ENCODE measurements at regions not wholly inside any gene's neighbourhood (a gene's known extent, or its start where the extent isn't known, plus 50 kb on each side); places are given as distances from the start of the nearest gene placed in this dataset.

GRCh38 chr11:56905442-56905841 is 83.3 kb upstream of the OR5AK2 start:
- DNase-seq (ENCODE audit: low read depth in 1 of 2, low spot score in 1 of 2), result no peak
- in situ Hi-C loops (cut with HindIII; ENCODE audit: low pct_unique_long_range_greater_than_20kb, low sequenced_read_pairs), result no loop called here
- TF ChIP-seq JUND (IDR thresholded peaks at IDR 0.05; ENCODE audit: low read depth), result no peak

- DNase-seq (ENCODE audit: low read depth in 1 of 2, low spot score in 1 of 2), result no peak
- TF ChIP-seq JUND (IDR thresholded peaks at IDR 0.05; ENCODE audit: low read depth), result no peak
- in situ Hi-C loops (cut with HindIII; ENCODE audit: low pct_unique_long_range_greater_than_20kb, low sequenced_read_pairs), result no loop called here
These were observed 89.9 kb upstream of the OR5AK2 start for GRCh38 chr11:56898856-56899255.

GRCh38 chr11:56890584-56891305 is 98.0 kb upstream of the OR5AK2 start:
- no peak for DNase-seq (ENCODE audit: low read depth in 1 of 2, low spot score in 1 of 2)
- in situ Hi-C loops (cut with HindIII; ENCODE audit: low pct_unique_long_range_greater_than_20kb, low sequenced_read_pairs), result no loop called here
- no peak for TF ChIP-seq JUND (IDR thresholded peaks at IDR 0.05; ENCODE audit: low read depth)

GRCh38 chr11:56889986-56890385 is 98.7 kb upstream of the OR5AK2 start:
- TF ChIP-seq JUND (IDR thresholded peaks at IDR 0.05; ENCODE audit: low read depth), result no peak
- no peak for DNase-seq (ENCODE audit: low read depth in 1 of 2, low spot score in 1 of 2)
- in situ Hi-C loops (cut with HindIII; ENCODE audit: low pct_unique_long_range_greater_than_20kb, low sequenced_read_pairs), result no loop called here

- no peak for DNase-seq (ENCODE audit: low read depth in 1 of 2, low spot score in 1 of 2)
- TF ChIP-seq JUND (IDR thresholded peaks at IDR 0.05; ENCODE audit: low read depth), result no peak
- in situ Hi-C loops (cut with HindIII; ENCODE audit: low pct_unique_long_range_greater_than_20kb, low sequenced_read_pairs), result no loop called here
These were observed 100.8 kb upstream of the OR5AK2 start for GRCh38 chr11:56887940-56888339.

- in situ Hi-C loops (cut with HindIII; ENCODE audit: low pct_unique_long_range_greater_than_20kb, low sequenced_read_pairs), result no loop called here
- no peak for DNase-seq (ENCODE audit: low read depth in 1 of 2, low spot score in 1 of 2)
- TF ChIP-seq JUND (IDR thresholded peaks at IDR 0.05; ENCODE audit: low read depth), result no peak
These were observed 102.3 kb upstream of the OR5AK2 start for GRCh38 chr11:56886455-56886854.

GRCh38 chr11:56885854-56886253 is 102.9 kb upstream of the OR5AK2 start:
- no peak for TF ChIP-seq JUND (IDR thresholded peaks at IDR 0.05; ENCODE audit: low read depth)
- no peak for DNase-seq (ENCODE audit: low read depth in 1 of 2, low spot score in 1 of 2)
- in situ Hi-C loops (cut with HindIII; ENCODE audit: low pct_unique_long_range_greater_than_20kb, low sequenced_read_pairs), result no loop called here

- peak in 1 of 2 experiments; percentile 84 for DNase-seq (ENCODE audit: low read depth in 1 of 2, low spot score in 1 of 2)
- in situ Hi-C loops (cut with HindIII; ENCODE audit: low pct_unique_long_range_greater_than_20kb, low sequenced_read_pairs), result no loop called here
- no peak for TF ChIP-seq JUND (IDR thresholded peaks at IDR 0.05; ENCODE audit: low read depth)
These were observed 103.5 kb upstream of the OR5AK2 start for GRCh38 chr11:56885177-56885576.

- no peak for DNase-seq (ENCODE audit: low read depth in 1 of 2, low spot score in 1 of 2)
- in situ Hi-C loops (cut with HindIII; ENCODE audit: low pct_unique_long_range_greater_than_20kb, low sequenced_read_pairs), result no loop called here
- TF ChIP-seq JUND (IDR thresholded peaks at IDR 0.05; ENCODE audit: low read depth), result no peak
These were observed 105.2 kb upstream of the OR5AK2 start for GRCh38 chr11:56883371-56883987.

GRCh38 chr11:56876621-56877275 is 112.0 kb upstream of the OR5AK2 start:
- no peak for DNase-seq (ENCODE audit: low read depth in 1 of 2, low spot score in 1 of 2)
- no peak for TF ChIP-seq JUND (IDR thresholded peaks at IDR 0.05; ENCODE audit: low read depth)
- in situ Hi-C loops (cut with HindIII; ENCODE audit: low pct_unique_long_range_greater_than_20kb, low sequenced_read_pairs), result no loop called here

GRCh38 chr11:56855217-56855616 is 106.7 kb upstream of the OR9G4 start:
- in situ Hi-C loops (cut with HindIII; ENCODE audit: low pct_unique_long_range_greater_than_20kb, low sequenced_read_pairs), result no loop called here
- DNase-seq (ENCODE audit: low read depth in 1 of 2, low spot score in 1 of 2), result no peak
- TF ChIP-seq JUND (IDR thresholded peaks at IDR 0.05; ENCODE audit: low read depth), result no peak

GRCh38 chr11:56852131-56852530 is 103.6 kb upstream of the OR9G4 start:
- in situ Hi-C loops (cut with HindIII; ENCODE audit: low pct_unique_long_range_greater_than_20kb, low sequenced_read_pairs), result no loop called here
- no peak for DNase-seq (ENCODE audit: low read depth in 1 of 2, low spot score in 1 of 2)
- TF ChIP-seq JUND (IDR thresholded peaks at IDR 0.05; ENCODE audit: low read depth), result no peak

- no peak for DNase-seq (ENCODE audit: low read depth in 1 of 2, low spot score in 1 of 2)
- TF ChIP-seq JUND (IDR thresholded peaks at IDR 0.05; ENCODE audit: low read depth), result no peak
- in situ Hi-C loops (cut with HindIII; ENCODE audit: low pct_unique_long_range_greater_than_20kb, low sequenced_read_pairs), result no loop called here
These were observed 101.4 kb upstream of the OR9G4 start for GRCh38 chr11:56849852-56850251.

Data from T47D (cell line).